OCI-LY3 (cell line): ENCODE measurements at regions not wholly inside any gene's neighbourhood (a gene's known extent, or its start where the extent isn't known, plus 50 kb on each side); places are given as distances from the start of the nearest gene placed in this dataset.

Experiments used
- EZH2phosphoT487 ChIP-seq: fragments of 200-600 bp; shearing (Covaris generic); IDR thresholded peaks from 2 replicates; pipeline ENCODE4 v1.6.1; 2018; ENCODE audit warnings: antibody characterized with exemption, mixed run types, low read depth
- TF ChIP-seq, protein P1 (sequence below): fragments of 200-600, 300-600 bp; sonication (generic); IDR thresholded peaks from 2 replicates; pipeline ENCODE4 v1.5.1; 2014; ENCODE audit warnings: antibody characterized with exemption, low read length, low read depth

DNA sequence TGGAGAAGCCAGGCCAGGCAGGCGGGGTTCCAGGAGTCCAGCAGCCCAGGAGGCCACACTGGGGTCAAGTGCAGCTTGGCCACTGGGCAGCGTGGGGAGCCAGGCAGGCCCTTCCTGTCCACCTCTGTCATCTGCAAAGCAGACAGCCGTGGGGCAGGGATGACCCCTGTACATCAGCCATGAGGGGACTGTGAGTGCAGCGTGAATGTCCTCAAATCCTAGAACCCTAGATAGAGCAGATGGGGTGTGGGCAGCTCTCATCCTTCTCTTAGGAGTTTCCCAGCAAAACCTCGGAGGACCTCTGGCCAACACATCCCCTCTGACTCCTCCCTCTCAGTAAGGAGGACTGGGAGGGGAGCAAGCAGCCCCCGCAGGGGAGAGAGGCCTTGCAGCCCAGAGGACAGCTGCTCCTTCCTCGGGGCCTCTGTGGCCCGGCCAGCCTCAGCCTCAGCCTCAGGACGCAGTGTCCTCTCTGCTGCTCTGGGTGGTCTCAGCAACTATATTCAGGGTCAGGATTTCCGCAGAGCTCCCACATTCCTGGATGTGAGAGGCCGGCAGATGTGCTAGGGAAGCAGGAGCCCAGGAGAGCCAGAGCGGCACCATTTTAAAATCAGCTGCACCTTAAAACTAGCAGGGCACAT, 820.5 kb downstream of the BRD1 start:
- TF ChIP-seq, protein P1, sequence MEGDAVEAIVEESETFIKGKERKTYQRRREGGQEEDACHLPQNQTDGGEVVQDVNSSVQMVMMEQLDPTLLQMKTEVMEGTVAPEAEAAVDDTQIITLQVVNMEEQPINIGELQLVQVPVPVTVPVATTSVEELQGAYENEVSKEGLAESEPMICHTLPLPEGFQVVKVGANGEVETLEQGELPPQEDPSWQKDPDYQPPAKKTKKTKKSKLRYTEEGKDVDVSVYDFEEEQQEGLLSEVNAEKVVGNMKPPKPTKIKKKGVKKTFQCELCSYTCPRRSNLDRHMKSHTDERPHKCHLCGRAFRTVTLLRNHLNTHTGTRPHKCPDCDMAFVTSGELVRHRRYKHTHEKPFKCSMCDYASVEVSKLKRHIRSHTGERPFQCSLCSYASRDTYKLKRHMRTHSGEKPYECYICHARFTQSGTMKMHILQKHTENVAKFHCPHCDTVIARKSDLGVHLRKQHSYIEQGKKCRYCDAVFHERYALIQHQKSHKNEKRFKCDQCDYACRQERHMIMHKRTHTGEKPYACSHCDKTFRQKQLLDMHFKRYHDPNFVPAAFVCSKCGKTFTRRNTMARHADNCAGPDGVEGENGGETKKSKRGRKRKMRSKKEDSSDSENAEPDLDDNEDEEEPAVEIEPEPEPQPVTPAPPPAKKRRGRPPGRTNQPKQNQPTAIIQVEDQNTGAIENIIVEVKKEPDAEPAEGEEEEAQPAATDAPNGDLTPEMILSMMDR = no peak
- no peak for TF ChIP-seq EZH2phosphoT487
